ENCODE measurements at regions not wholly inside any gene's neighbourhood (a gene's known extent, or its start where the extent isn't known, plus 50 kb on each side); places are given as distances from the start of the nearest gene placed in this dataset.
A peak's percentile ranks its signal among the peaks of the same experiment; 100 is the strongest.

- H3K9me3 ChIP-seq (ENCODE audit: control insufficient read depth in 4 of 4, insufficient read depth in 3 of 4, low read length in 3 of 4): peaks cover 0 to 7% (median 0%) of the 10 kb centered on the region in 4 donors
These were observed 127.6 kb downstream of the TMEM174 start for GRCh38 chr5:73300337-73301207.

DNA sequence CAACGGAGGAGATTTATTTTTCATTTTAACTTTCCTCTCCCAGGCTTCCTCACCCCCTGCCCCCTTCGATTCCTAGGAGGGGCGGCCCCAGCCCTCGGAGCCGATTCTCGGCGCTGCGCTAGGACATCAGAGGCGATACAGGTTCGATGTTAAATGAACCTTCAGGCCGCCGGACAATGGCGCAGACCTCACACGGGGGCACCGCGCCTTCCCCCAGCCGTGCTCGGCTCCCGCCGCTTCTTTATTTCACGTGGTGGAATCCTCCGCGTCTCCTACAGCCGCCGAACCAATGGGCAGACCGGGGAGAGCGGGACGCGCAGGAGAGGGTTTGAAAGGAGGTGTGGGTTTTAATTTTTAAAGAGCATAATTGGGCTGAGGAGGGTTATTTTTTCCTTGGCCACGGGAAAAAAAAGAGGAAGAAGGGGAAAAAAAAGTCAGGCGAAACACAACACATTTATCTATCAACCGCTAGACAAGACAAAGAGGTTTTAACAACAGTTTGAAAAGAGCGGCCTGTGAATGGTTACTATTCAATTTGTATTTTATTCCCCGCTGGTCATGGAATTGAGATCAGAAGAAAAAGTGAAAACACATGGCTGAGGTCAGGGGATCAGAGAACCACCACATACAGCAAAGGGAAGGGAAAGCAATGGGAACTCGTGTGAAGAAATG, 126.8 kb downstream of the TMEM174 start:
- peaks cover 0 to 9% (median 0%) of the 10 kb centered on the region in 4 donors for H3K9me3 ChIP-seq (ENCODE audit: control insufficient read depth in 4 of 4, insufficient read depth in 3 of 4, low read length in 3 of 4)
- peak in 1 of 3 donors; percentile 34 for DNase-seq
- H3K27ac ChIP-seq (ENCODE audit: low read depth in 1 of 2, low read length in 1 of 2): no peak overlapping the region
- TF ChIP-seq, protein P1, sequence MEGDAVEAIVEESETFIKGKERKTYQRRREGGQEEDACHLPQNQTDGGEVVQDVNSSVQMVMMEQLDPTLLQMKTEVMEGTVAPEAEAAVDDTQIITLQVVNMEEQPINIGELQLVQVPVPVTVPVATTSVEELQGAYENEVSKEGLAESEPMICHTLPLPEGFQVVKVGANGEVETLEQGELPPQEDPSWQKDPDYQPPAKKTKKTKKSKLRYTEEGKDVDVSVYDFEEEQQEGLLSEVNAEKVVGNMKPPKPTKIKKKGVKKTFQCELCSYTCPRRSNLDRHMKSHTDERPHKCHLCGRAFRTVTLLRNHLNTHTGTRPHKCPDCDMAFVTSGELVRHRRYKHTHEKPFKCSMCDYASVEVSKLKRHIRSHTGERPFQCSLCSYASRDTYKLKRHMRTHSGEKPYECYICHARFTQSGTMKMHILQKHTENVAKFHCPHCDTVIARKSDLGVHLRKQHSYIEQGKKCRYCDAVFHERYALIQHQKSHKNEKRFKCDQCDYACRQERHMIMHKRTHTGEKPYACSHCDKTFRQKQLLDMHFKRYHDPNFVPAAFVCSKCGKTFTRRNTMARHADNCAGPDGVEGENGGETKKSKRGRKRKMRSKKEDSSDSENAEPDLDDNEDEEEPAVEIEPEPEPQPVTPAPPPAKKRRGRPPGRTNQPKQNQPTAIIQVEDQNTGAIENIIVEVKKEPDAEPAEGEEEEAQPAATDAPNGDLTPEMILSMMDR (IDR thresholded peaks at IDR 0.05; ENCODE audit: control extremely low read depth, extremely low read depth): no peak
- no peak overlapping the region for H3K4me3 ChIP-seq
- H3K27me3 ChIP-seq (ENCODE audit: control insufficient read depth in 3 of 3, insufficient read depth in 3 of 3, low read length in 2 of 3): peaks cover 35 to 95% (median 90%) of the 10 kb centered on the region in 3 donors
- no peak for ATAC-seq (ENCODE audit: insufficient read depth, low FRiP score)
- H3K9ac ChIP-seq (ENCODE audit: insufficient read depth in 1 of 2, low read length in 2 of 2): no peak overlapping the region
- no peaks in the 10 kb centered on the region for H3K36me3 ChIP-seq (ENCODE audit: control insufficient read depth in 4 of 4, insufficient read depth in 4 of 4, low read length in 4 of 4)
- 5 to 8% methylated on average over 35 of the region's 35 CpGs for WGBS, 2 donors
- H3K4me1 ChIP-seq (ENCODE audit: control insufficient read depth in 5 of 5, insufficient read depth in 5 of 5, low read length in 5 of 5): peaks cover 3 to 18% (median 6%) of the 10 kb centered on the region in 5 donors

More at GRCh38 chr5:73300337-73301207, 127.6 kb downstream of the TMEM174 start:
- Histone ChIP-seq H3K9ac (ENCODE audit: insufficient read depth in 1 of 2, low read length in 2 of 2) (no peak overlapping the region), H3K36me3 (ENCODE audit: control insufficient read depth in 4 of 4, insufficient read depth in 4 of 4, low read length in 4 of 4) (no peaks in the 10 kb centered on the region), H3K4me3 (no peak overlapping the region), H3K27ac (ENCODE audit: low read depth in 1 of 2, low read length in 1 of 2) (no peak overlapping the region), H3K27me3 (ENCODE audit: control insufficient read depth in 3 of 3, insufficient read depth in 3 of 3, low read length in 2 of 3) (peaks cover 31 to 97% (median 92%) of the 10 kb centered on the region in 3 donors), H3K4me1 (ENCODE audit: control insufficient read depth in 5 of 5, insufficient read depth in 5 of 5, low read length in 5 of 5) (peaks cover 3 to 18% (median 6%) of the 10 kb centered on the region in 5 donors)
- 5 to 10% methylated on average over 37 of the region's 37 CpGs for WGBS, 2 donors
- ATAC-seq (ENCODE audit: insufficient read depth, low FRiP score) (no peak), DNase-seq (peak in 1 of 3 donors; percentile 56)
- TF ChIP-seq, protein P1 (IDR thresholded peaks at IDR 0.05; ENCODE audit: control extremely low read depth, extremely low read depth): no peak

DNA sequence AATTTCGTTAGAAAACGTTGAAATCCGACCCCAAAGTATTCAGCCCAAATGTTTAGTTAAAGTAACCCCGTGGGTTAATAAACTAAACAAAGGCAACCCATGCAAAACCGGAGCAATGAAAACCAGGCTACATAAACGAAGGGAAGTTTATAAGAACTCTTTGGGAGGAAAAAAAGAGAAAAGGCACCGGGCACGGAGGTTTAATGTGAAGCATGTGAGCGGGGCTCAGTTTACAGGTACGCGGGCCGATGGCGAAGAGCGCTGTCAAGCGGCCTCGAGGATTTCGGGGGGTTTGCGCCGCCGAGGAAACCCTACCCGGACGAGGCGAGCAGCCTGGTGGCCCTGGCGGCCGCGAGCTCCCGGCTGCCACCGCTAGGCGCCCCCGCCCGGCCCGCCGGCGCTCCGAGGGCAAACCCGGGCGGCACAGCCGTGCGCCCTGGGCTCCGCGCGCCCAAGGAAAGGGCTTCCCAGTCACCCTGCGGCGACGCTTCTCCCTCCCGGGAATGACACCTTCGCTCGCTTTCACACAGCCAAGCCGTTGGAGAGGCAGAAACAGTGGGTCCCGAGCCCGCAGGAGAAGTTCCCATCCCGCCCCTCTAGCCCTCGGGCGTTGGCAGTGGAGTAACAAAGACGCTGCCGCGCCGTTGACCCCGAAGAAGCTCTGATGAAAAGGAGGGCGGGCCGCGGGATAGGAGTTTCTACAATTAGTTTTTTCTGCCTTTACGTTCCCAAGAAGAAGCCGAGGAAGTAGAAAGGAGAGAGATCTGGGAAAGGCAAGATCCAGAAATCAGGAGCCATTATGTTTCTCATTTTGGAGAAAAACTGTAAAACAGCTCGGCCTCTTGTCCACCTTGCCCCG, 126.0 kb downstream of the TMEM174 start:
- TF ChIP-seq, protein P1 (IDR thresholded peaks at IDR 0.05; ENCODE audit: control extremely low read depth, extremely low read depth): no peak
- DNase-seq (peak; percentile 22 to 54 (median 40)), ATAC-seq (ENCODE audit: insufficient read depth, low FRiP score) (no peak)
- peaks cover 34 to 87% (median 82%) of the 10 kb centered on the region in 3 donors for H3K27me3 ChIP-seq (ENCODE audit: control insufficient read depth in 3 of 3, insufficient read depth in 3 of 3, low read length in 2 of 3)
- no peak overlapping the region for H3K27ac ChIP-seq (ENCODE audit: low read depth in 1 of 2, low read length in 1 of 2)
- peaks cover 3 to 18% (median 6%) of the 10 kb centered on the region in 5 donors for H3K4me1 ChIP-seq (ENCODE audit: control insufficient read depth in 5 of 5, insufficient read depth in 5 of 5, low read length in 5 of 5)
- WGBS, 2 donors: 4 to 6% methylated on average over 63 to 66 of the region's 66 CpGs
- H3K4me3 ChIP-seq: no peak overlapping the region
- peaks cover 0 to 9% (median 0%) of the 10 kb centered on the region in 4 donors for H3K9me3 ChIP-seq (ENCODE audit: control insufficient read depth in 4 of 4, insufficient read depth in 3 of 4, low read length in 3 of 4)
- H3K36me3 ChIP-seq (ENCODE audit: control insufficient read depth in 4 of 4, insufficient read depth in 4 of 4, low read length in 4 of 4): no peaks in the 10 kb centered on the region
- no peak overlapping the region for H3K9ac ChIP-seq (ENCODE audit: insufficient read depth in 1 of 2, low read length in 2 of 2)

Measured in lung (tissue), 11 donors.